Stimulated activated CD4-positive, alpha-beta T cell treated with anti-CD3 and anti-CD28 coated beads, TNF-alpha, amount 100 ng/mL, for 48 hours (primary cell): ENCODE measurements at regions not wholly inside any gene's neighbourhood (a gene's known extent, or its start where the extent isn't known, plus 50 kb on each side); places are given as distances from the start of the nearest gene placed in this dataset.
"Not testable (repeated sequence)": the region's sequence is repeated elsewhere in the genome, so short reads cannot be mapped to it uniquely, and the experiment has no call there.

ENCODE experiments used
- DNase-seq, 3 donors: peaks; one replicate each; pipeline ENCODE4 v3.0.0-alpha.2; 2020; ENCODE audit warnings: low read depth in 3 of 3

DNA sequence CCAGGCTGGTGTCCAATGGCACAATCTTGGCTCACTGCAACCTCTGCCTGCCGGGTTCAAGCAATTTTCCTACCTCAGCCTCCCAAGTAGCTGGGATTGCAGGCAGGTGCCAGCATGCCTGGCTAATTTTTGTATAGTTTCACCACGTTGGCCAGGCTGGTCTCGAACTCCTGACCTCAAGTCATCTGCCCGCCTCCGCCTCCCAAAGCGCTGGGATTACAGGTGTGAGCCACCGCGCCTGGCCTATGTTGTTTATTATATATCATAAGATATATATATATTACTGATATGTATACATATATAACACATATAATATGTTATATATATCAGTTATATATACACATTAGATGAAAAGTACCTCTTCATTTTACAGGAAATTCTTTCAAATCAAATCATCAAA is 914.7 kb downstream of the FOXD4L5 start:
- not testable (repeated sequence) for DNase-seq

- not testable (repeated sequence) for DNase-seq
Observed at GRCh38 chr9:64369644-64370043, 915.4 kb downstream of the FOXD4L5 start.

GRCh38 chr9:64369114-64369513 is 915.9 kb downstream of the FOXD4L5 start:
- DNase-seq, result peak; percentile 64 to 76 (median 65)

DNA sequence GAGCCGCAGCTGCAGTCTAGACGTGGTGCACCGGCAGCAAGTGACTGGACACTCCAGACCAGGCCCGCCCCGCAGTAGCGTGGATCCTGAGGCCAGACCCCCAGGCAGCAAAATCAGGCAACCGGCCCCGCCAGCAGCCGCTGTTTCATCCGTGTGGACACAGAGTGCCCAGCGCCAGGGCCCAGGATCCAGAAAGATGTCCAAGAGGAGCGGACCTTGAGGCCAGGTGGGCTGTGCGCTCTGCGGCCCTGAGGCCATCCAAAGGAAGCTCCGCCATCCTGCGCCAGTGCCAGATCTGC is 916.4 kb downstream of the FOXD4L5 start:
- not testable (repeated sequence) for DNase-seq

DNA sequence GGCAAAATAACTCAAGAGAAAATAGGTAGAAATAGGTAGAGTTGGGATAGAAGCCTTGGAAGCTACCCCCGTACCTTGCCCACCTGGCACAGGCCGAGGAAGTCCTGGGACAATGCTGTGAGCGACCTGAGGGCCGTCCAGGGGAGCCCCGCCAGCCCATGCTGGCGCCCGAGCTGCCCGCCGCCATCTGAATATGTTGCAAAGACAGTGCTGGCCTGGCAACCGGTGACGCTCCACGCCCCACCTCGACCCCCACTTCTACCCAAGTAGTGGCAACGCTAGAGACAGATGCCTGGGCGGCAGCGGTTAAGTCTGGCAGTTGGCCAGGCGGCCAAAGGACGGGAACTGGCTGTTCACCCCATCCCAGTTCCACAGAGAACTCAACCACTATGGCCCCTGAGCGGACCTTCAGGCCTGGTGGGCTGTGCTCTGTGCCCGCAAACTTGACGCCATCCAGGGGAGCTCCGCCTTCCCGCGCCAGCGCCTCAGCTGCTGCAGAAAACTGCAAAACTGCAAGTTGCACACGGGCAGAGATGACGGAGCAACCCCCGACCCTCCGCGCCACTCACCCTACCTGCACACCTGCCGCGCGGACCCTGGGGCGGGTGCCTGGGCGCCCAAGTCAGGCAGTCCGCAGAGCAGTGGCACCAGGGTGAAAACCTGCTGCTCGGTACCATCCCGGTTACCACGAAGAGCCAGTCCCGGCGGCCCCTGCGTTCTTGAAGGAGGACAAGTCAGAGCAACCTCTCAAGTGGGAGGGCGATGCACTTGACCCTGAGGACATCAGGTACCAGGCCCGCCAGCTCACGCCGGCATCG is 917.0 kb downstream of the FOXD4L5 start:
- DNase-seq, result not testable (repeated sequence)
